ENCODE measurements at regions not wholly inside any gene's neighbourhood (a gene's known extent, or its start where the extent isn't known, plus 50 kb on each side); places are given as distances from the start of the nearest gene placed in this dataset.

- no peak overlapping the region for H3K4me3 ChIP-seq
- H3K9me3 ChIP-seq = peaks cover 0 to 4% (median 0%) of the 10 kb centered on the region in 11 donors
- no peaks in the 10 kb centered on the region for H3K36me3 ChIP-seq
- no peak for DNase-seq
- H3K27me3 ChIP-seq = no peaks in the 10 kb centered on the region
- ATAC-seq = no peak
- no peak for TF ChIP-seq CTCF (IDR thresholded peaks at IDR 0.05)
- H3K27ac ChIP-seq = no peak overlapping the region
- peaks cover 0 to 7% (median 0%) of the 10 kb centered on the region in 9 donors for H3K4me1 ChIP-seq
- intact Hi-C loops (cut with DNase I) = no loop called here
- 84 to 90% methylated on average over 5 of the region's 5 CpGs for WGBS, 2 donors
Measured at GRCh38 chr13:103715335-103715734, 649.1 kb upstream of the SLC10A2 start.

- Histone ChIP-seq H3K27me3 (no peaks in the 10 kb centered on the region), H3K36me3 (no peaks in the 10 kb centered on the region), H3K4me1 (no peaks in the 10 kb centered on the region), H3K4me3 (no peak overlapping the region), H3K27ac (no peak overlapping the region), H3K9me3 (peaks cover 0 to 12% (median 0%) of the 10 kb centered on the region in 11 donors)
- ATAC-seq (no peak), DNase-seq (no peak)
- intact Hi-C loops (cut with DNase I) = no loop called here
- WGBS, 2 donors = 91 to 93% methylated on average over 1 of the region's 1 CpG
- no peak for TF ChIP-seq CTCF (IDR thresholded peaks at IDR 0.05)
Measured at GRCh38 chr13:103703246-103703645, 637.0 kb upstream of the SLC10A2 start.

DNA sequence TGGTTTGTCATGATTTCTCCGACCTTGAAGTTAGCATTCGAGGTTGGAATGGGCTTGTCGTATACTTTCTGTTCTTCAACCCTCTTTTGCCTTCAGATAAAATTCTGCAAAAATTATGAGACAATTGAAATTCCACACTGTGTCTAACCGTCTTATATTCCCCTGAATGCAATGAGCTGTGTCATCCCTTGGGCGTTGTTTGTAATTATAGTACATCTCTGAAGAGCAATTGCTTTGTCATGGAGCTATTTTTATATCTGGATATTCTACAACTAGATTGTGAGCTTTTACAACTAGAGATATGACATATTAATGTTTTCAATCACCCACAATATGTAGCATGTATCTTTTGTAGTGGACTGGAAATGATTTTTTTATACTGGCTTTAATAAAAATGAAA, 631.8 kb upstream of the SLC10A2 start:
- no peak overlapping the region for H3K4me3 ChIP-seq
- WGBS, 2 donors = 64 to 67% methylated on average over 5 of the region's 5 CpGs
- TF ChIP-seq CTCF (IDR thresholded peaks at IDR 0.05) = no peak
- no peaks in the 10 kb centered on the region for H3K36me3 ChIP-seq
- H3K9me3 ChIP-seq = no peaks in the 10 kb centered on the region
- H3K27me3 ChIP-seq = no peaks in the 10 kb centered on the region
- no peak for DNase-seq
- H3K27ac ChIP-seq = no peak overlapping the region
- intact Hi-C loops (cut with DNase I) = no loop called here
- peak in 1 of 8 donors; percentile 13 for ATAC-seq
- no peaks in the 10 kb centered on the region for H3K4me1 ChIP-seq

GRCh38 chr13:103695320-103695719, 629.1 kb upstream of the SLC10A2 start:
- Histone ChIP-seq H3K36me3 (no peaks in the 10 kb centered on the region), H3K27ac (no peak overlapping the region), H3K4me3 (no peak overlapping the region), H3K27me3 (no peaks in the 10 kb centered on the region), H3K4me1 (no peaks in the 10 kb centered on the region), H3K9me3 (no peaks in the 10 kb centered on the region)
- 45 to 78% methylated on average over 2 of the region's 2 CpGs for WGBS, 2 donors
- no peak for DNase-seq
- intact Hi-C loops (cut with DNase I) = no loop called here
- ATAC-seq = no peak
- no peak for TF ChIP-seq CTCF (IDR thresholded peaks at IDR 0.05)

DNA sequence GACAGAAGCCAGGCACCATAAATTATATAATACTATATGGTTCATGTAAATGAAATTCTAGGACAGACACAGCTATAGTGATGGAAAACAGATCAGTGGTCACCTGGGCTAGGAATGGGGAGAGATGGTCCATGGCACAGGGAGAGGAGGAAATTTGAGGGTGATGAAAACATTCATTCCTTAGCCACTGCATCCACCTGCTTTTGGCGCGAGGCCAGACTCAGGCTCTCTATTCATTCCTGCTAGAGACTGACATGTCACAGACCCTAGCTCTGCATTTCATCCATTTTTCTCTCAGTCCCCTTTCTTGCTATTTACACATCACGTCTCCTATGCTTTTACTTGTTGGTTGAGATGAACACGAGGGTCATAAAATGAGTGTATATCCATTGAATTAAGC, 628.3 kb upstream of the SLC10A2 start:
- Histone ChIP-seq H3K27me3 (no peaks in the 10 kb centered on the region), H3K4me3 (no peak overlapping the region), H3K9me3 (no peaks in the 10 kb centered on the region), H3K36me3 (no peaks in the 10 kb centered on the region), H3K27ac (no peak overlapping the region), H3K4me1 (no peaks in the 10 kb centered on the region)
- intact Hi-C loops (cut with DNase I) = no loop called here
- TF ChIP-seq CTCF (IDR thresholded peaks at IDR 0.05) = no peak
- ATAC-seq (no peak), DNase-seq (no peak)
- 69 to 70% methylated on average over 4 of the region's 4 CpGs for WGBS, 2 donors
